Thoracic aorta (tissue), 2 donors: ENCODE measurements at regions not wholly inside any gene's neighbourhood (a gene's known extent, or its start where the extent isn't known, plus 50 kb on each side); places are given as distances from the start of the nearest gene placed in this dataset.
"Not testable (repeated sequence)": the region's sequence is repeated elsewhere in the genome, so short reads cannot be mapped to it uniquely, and the experiment has no call there.

ENCODE experiments used
- ATAC-seq: fragments of 150-250 bp; one replicate; pipeline ENCODE4 v1.8.0; 2017; ENCODE audit warnings: low read depth; ENCODE audit not compliant: insufficient number of reproducible peaks, low FRiP score
- DNase-seq: peaks from one replicate; pipeline ENCODE4 v3.0.0-alpha.2; 2020; ENCODE audit warnings: low spot score
- H3K27ac ChIP-seq, 2 donors: fragments of 200-600 bp; sonication (generic); 1 replicate in 1 of 2; 2 replicates in 1 of 2; pipeline ENCODE4 v1.5.1; 2016; ENCODE audit warnings: mild to moderate bottlenecking in 2 of 2, moderate library complexity in 2 of 2
- H3K27me3 ChIP-seq: fragments of 200-600 bp; sonication (generic); replicated peaks from 2 replicates; pipeline ENCODE4 v1.6.0; 2016; ENCODE audit warnings: mild to moderate bottlenecking; ENCODE audit not compliant: insufficient read depth
- H3K36me3 ChIP-seq: fragments of 200-600 bp; sonication (generic); one replicate; pipeline ENCODE4 v1.5.1; 2016
- H3K4me1 ChIP-seq, 2 donors: fragments of 200-600 bp; sonication (generic); 1 replicate in 1 of 2; 2 replicates in 1 of 2; pipeline versions ENCODE4 v1.5.1 to v1.6.0; 2016; ENCODE audit warnings: low read depth in 2 of 2, mild to moderate bottlenecking in 1 of 2; ENCODE audit not compliant: control insufficient read depth in 1 of 2
- H3K4me3 ChIP-seq: fragments of 200-600 bp; sonication (generic); 2 replicates; pipeline ENCODE4 v1.5.1; 2016; ENCODE audit warnings: mild to moderate bottlenecking
- H3K9me3 ChIP-seq: fragments of 200-600 bp; sonication (generic); 2 replicates; pipeline ENCODE4 v1.5.1; 2016
- CTCF ChIP-seq: fragments of 200-600 bp; sonication (generic); IDR thresholded peaks from one replicate; pipeline ENCODE4 v1.5.1; 2019; ENCODE audit warnings: antibody characterized with exemption

DNA sequence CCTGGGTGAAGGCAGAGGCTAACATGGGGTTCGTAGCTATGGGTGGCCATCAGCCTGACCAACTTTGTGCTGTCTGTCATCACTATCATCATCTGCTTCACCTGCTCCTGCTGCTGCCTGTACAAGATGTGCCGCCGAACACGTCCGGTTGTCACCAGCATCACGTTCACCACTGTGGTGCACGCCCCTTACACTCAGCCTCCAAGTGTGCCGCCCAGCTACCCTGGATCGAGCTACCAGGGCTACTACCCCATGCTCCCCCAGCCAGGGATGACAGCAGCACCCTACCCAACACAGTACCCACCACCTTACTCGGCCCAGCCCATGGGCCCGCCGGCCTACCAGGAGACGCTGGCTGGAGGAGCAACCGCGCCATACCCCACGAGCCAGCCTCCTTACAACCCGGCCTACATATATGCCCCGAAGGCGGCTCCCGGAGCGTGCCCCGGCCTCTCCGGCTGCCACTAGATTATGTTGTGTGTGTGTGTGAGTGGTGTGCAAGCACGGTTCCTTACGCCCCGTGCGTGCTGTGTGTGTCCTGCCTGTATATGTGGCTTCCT, 213.4 kb upstream of the XIST start:
- no peak overlapping the region for H3K4me3 ChIP-seq
- no peak overlapping the region for H3K27ac ChIP-seq
- no peaks in the 10 kb centered on the region for H3K9me3 ChIP-seq
- ATAC-seq, result no peak
- DNase-seq, result no peak
- TF ChIP-seq CTCF, result no peak
- H3K4me1 ChIP-seq, result no peaks in the 10 kb centered on the region
- no peaks in the 10 kb centered on the region for H3K36me3 ChIP-seq
- no peaks in the 10 kb centered on the region for H3K27me3 ChIP-seq

- TF ChIP-seq CTCF, result no peak
- no peaks in the 10 kb centered on the region for H3K4me1 ChIP-seq
- ATAC-seq, result no peak
- no peak overlapping the region for H3K27ac ChIP-seq
- DNase-seq, result no peak
- no peaks in the 10 kb centered on the region for H3K27me3 ChIP-seq
- no peaks in the 10 kb centered on the region for H3K9me3 ChIP-seq
- no peaks in the 10 kb centered on the region for H3K36me3 ChIP-seq
- no peak overlapping the region for H3K4me3 ChIP-seq
Measured at GRCh38 chrX:74063426-74064155, 211.1 kb upstream of the XIST start.

- DNase-seq, result no peak
- no peaks in the 10 kb centered on the region for H3K4me1 ChIP-seq
- H3K4me3 ChIP-seq, result no peak overlapping the region
- no peak overlapping the region for H3K27ac ChIP-seq
- H3K36me3 ChIP-seq, result no peaks in the 10 kb centered on the region
- no peak for TF ChIP-seq CTCF
- no peak for ATAC-seq
- H3K27me3 ChIP-seq, result no peaks in the 10 kb centered on the region
- no peaks in the 10 kb centered on the region for H3K9me3 ChIP-seq
Measured at GRCh38 chrX:74061879-74062278, 209.4 kb upstream of the XIST start.

- Histone ChIP-seq H3K4me1 (no peaks in the 10 kb centered on the region), H3K27ac (no peak overlapping the region), H3K36me3 (no peaks in the 10 kb centered on the region), H3K27me3 (no peaks in the 10 kb centered on the region), H3K9me3 (no peaks in the 10 kb centered on the region), H3K4me3 (no peak overlapping the region)
- no peak for TF ChIP-seq CTCF
- ATAC-seq, result no peak
- DNase-seq, result no peak
Measured at GRCh38 chrX:74049126-74049525, 196.6 kb upstream of the XIST start.

GRCh38 chrX:74034066-74034465, 181.6 kb upstream of the XIST start:
- not testable (repeated sequence) for ATAC-seq, H3K27ac ChIP-seq, H3K4me1 ChIP-seq, H3K9me3 ChIP-seq, H3K27me3 ChIP-seq, H3K36me3 ChIP-seq, H3K4me3 ChIP-seq, DNase-seq

DNA sequence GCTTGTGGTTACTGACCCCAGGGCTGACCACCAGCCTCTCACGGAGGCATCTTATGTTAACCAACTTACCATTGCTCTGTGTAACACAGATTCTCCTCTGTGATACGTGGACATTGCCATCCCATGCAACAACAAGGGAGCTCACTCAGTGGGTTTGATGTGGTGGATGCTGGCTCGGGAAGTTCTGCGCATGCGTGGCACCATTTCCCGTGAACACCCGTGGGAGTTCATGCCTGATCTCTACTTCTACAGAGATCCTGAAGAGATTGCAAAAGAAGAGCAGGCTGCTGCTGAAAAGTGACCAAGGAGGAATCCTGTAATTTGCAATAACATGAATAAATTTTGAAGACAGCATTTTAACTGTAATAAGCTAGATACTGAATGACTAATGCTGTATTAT, 179.0 kb upstream of the XIST start:
- H3K27me3 ChIP-seq, H3K9me3 ChIP-seq, H3K4me3 ChIP-seq, H3K27ac ChIP-seq, DNase-seq, H3K36me3 ChIP-seq, ATAC-seq, H3K4me1 ChIP-seq: not testable (repeated sequence)

- DNase-seq, H3K9me3 ChIP-seq, H3K27ac ChIP-seq, H3K27me3 ChIP-seq, ATAC-seq, H3K36me3 ChIP-seq, H3K4me3 ChIP-seq, H3K4me1 ChIP-seq: not testable (repeated sequence)
Measured at GRCh38 chrX:74030766-74031165, 178.3 kb upstream of the XIST start.

DNA sequence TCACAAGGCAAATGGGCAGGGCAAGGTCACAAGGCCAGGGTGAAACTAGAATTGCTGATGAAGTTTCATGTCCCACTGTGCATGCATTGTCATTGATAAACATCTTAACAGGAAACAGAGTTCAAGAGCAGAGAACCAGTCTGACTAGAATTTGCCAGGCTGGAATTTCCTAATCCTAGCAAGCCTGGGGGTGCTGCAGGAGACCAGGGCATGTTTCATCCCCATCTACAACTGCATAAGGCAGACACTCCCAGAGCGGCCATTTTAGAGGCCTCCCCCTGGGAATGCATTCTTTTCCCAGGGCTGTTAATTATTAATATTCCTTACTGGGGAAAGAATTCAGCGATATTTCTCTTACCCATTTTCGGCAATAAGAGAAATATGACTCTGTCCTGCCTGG, 172.6 kb upstream of the XIST start:
- DNase-seq, result not testable (repeated sequence)

More for the DNA sequence above, 172.6 kb upstream of the XIST start:
- H3K9me3 ChIP-seq, H3K36me3 ChIP-seq, H3K27ac ChIP-seq, H3K4me1 ChIP-seq, H3K4me3 ChIP-seq, ATAC-seq, H3K27me3 ChIP-seq: not testable (repeated sequence)
